ENCODE measurements at regions not wholly inside any gene's neighbourhood (a gene's known extent, or its start where the extent isn't known, plus 50 kb on each side); places are given as distances from the start of the nearest gene placed in this dataset.
A peak's percentile ranks its signal among the peaks of the same experiment; 100 is the strongest.

- no peaks in the 10 kb centered on the region for H3K36me3 Mint-ChIP-seq (ENCODE audit: low read depth)
- peaks cover 15% of the 10 kb centered on the region for H3K4me1 Mint-ChIP-seq (ENCODE audit: low read depth)
- peak overlapping the region; percentile 39 for H3K27ac Mint-ChIP-seq
- H3K27me3 Mint-ChIP-seq (ENCODE audit: low read depth): no peaks in the 10 kb centered on the region
- H3K9me3 Mint-ChIP-seq: no peaks in the 10 kb centered on the region
- DNase-seq (ENCODE audit: low spot score): no peak
- peak overlapping the region; percentile 52 for H3K4me3 Mint-ChIP-seq
Observed at GRCh38 chr12:92987362-92987761, 58.3 kb upstream of the EEA1 start.

DNA sequence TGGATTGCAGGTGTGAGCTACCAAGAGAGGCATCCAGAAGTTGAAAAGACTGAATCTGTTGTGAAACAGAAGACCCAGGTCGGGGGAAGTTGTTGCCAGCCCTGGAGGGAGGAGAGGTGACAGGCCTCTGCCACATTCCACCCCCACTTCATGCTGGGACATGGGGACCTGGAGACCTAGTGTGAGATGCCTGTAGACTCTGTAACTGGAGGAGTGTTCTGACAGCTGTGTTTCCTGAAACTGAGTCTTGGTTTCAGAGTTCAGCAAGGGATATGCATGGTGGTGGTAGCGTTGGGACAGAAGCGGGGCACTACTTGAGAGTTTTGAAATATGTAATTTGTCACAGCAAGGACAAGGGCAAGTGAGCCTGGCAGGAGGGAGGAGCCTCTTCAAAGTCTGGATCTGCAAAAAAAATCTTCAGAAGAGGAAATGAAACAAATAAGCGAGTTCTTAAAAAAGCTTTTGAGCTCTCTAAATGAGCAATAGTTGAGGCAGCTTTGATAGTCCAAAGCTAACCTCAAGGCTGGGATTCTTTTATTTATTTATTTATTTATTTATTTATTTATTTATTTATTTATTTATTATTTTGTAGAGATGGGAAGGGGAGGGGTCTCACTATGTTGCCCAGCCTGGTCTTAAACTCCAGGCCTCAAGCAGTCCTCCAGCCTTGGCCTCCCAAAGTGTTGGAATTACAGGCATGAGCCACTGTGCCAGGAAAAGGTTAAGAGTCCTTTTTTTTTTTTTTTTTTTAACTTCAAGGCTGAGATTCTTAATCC is 58.9 kb upstream of the EEA1 start:
- Mint-ChIP-seq H3K36me3 (ENCODE audit: low read depth) (no peaks in the 10 kb centered on the region), H3K4me1 (ENCODE audit: low read depth) (peaks cover 15% of the 10 kb centered on the region), H3K4me3 (peak overlapping the region; percentile 52), H3K9me3 (no peaks in the 10 kb centered on the region), H3K27ac (peak overlapping the region; percentile 60), H3K27me3 (ENCODE audit: low read depth) (no peaks in the 10 kb centered on the region)
- peak; percentile 68 for DNase-seq (ENCODE audit: low spot score)

- H3K9me3 Mint-ChIP-seq: peaks cover 5% of the 10 kb centered on the region
- no peaks in the 10 kb centered on the region for H3K27me3 Mint-ChIP-seq (ENCODE audit: low read depth)
- H3K36me3 Mint-ChIP-seq (ENCODE audit: low read depth): no peaks in the 10 kb centered on the region
- H3K4me3 Mint-ChIP-seq: no peak overlapping the region
- no peak for DNase-seq (ENCODE audit: low spot score)
- peaks cover 15% of the 10 kb centered on the region for H3K4me1 Mint-ChIP-seq (ENCODE audit: low read depth)
- no peak overlapping the region for H3K27ac Mint-ChIP-seq
Observed at GRCh38 chr12:92988622-92989130, 59.6 kb upstream of the EEA1 start.

GRCh38 chr12:92989715-92990484 is 60.8 kb upstream of the EEA1 start:
- peak; percentile 58 for DNase-seq (ENCODE audit: low spot score)
- Mint-ChIP-seq H3K27ac (peak overlapping the region; percentile 5), H3K4me1 (ENCODE audit: low read depth) (peaks cover 15% of the 10 kb centered on the region), H3K9me3 (peaks cover 5% of the 10 kb centered on the region), H3K4me3 (no peak overlapping the region), H3K36me3 (ENCODE audit: low read depth) (no peaks in the 10 kb centered on the region), H3K27me3 (ENCODE audit: low read depth) (no peaks in the 10 kb centered on the region)

GRCh38 chr12:92991134-92991533 is 62.0 kb upstream of the EEA1 start:
- peaks cover 5% of the 10 kb centered on the region for H3K9me3 Mint-ChIP-seq
- no peaks in the 10 kb centered on the region for H3K27me3 Mint-ChIP-seq (ENCODE audit: low read depth)
- no peak overlapping the region for H3K27ac Mint-ChIP-seq
- H3K4me1 Mint-ChIP-seq (ENCODE audit: low read depth): peaks cover 15% of the 10 kb centered on the region
- H3K4me3 Mint-ChIP-seq: no peak overlapping the region
- DNase-seq (ENCODE audit: low spot score): no peak
- H3K36me3 Mint-ChIP-seq (ENCODE audit: low read depth): no peaks in the 10 kb centered on the region

- peaks cover 15% of the 10 kb centered on the region for H3K4me1 Mint-ChIP-seq (ENCODE audit: low read depth)
- H3K27ac Mint-ChIP-seq: no peak overlapping the region
- H3K4me3 Mint-ChIP-seq: no peak overlapping the region
- no peaks in the 10 kb centered on the region for H3K36me3 Mint-ChIP-seq (ENCODE audit: low read depth)
- H3K27me3 Mint-ChIP-seq (ENCODE audit: low read depth): no peaks in the 10 kb centered on the region
- no peak for DNase-seq (ENCODE audit: low spot score)
- peaks cover 5% of the 10 kb centered on the region for H3K9me3 Mint-ChIP-seq
Observed at GRCh38 chr12:92992041-92992440, 62.9 kb upstream of the EEA1 start.

DNA sequence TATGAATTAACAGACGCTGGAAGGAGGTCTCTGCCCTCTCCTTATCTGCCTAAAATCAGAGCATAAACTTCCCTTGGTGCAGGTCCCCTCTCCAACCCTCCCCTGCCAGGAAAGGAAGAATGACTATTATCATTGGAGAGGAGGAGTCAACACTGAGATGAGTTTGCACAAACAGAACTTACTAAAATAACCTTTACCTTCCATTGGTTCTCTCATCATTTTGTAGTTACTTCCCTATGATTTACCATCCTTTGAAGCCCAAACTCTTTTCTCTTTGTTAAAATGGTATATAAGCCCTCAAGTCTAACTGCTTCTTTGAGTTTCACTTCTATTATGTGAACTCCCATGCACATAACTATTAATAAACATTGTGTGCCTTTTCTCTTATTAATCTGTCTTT is 64.2 kb upstream of the EEA1 start:
- Mint-ChIP-seq H3K4me3 (no peak overlapping the region), H3K36me3 (ENCODE audit: low read depth) (no peaks in the 10 kb centered on the region), H3K27ac (no peak overlapping the region), H3K9me3 (peaks cover 5% of the 10 kb centered on the region), H3K4me1 (ENCODE audit: low read depth) (peaks cover 5% of the 10 kb centered on the region), H3K27me3 (ENCODE audit: low read depth) (no peaks in the 10 kb centered on the region)
- no peak for DNase-seq (ENCODE audit: low spot score)

- no peak overlapping the region for H3K4me3 Mint-ChIP-seq
- H3K4me1 Mint-ChIP-seq (ENCODE audit: low read depth): no peaks in the 10 kb centered on the region
- no peak overlapping the region for H3K27ac Mint-ChIP-seq
- no peaks in the 10 kb centered on the region for H3K36me3 Mint-ChIP-seq (ENCODE audit: low read depth)
- no peaks in the 10 kb centered on the region for H3K27me3 Mint-ChIP-seq (ENCODE audit: low read depth)
- peaks cover 5% of the 10 kb centered on the region for H3K9me3 Mint-ChIP-seq
- DNase-seq (ENCODE audit: low spot score): no peak
Observed at GRCh38 chr12:92995258-92995903, 66.3 kb upstream of the EEA1 start.

DNA sequence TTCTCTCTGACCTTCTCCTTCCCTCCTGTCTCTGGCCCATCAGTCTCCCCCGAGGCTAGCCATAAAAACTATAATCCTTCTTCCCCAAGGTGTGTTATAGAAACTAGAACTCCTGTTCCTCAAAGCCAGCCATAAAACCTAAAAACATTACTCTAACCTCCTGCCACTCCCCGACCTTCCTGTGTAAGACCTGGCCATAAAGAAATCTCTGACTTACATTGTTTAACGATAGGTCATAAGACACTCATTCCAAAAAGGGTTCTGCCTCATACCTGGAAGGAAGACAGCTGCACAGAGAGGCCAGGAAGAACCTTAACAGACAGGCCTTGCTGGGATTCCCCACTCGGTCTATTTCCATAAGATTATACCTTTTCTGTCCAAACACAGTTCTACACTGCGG is 70.9 kb upstream of the EEA1 start:
- H3K4me1 Mint-ChIP-seq (ENCODE audit: low read depth): peaks cover 3% of the 10 kb centered on the region
- no peak overlapping the region for H3K4me3 Mint-ChIP-seq
- no peaks in the 10 kb centered on the region for H3K27me3 Mint-ChIP-seq (ENCODE audit: low read depth)
- DNase-seq (ENCODE audit: low spot score): no peak
- H3K27ac Mint-ChIP-seq: no peak overlapping the region
- H3K9me3 Mint-ChIP-seq: no peaks in the 10 kb centered on the region
- no peaks in the 10 kb centered on the region for H3K36me3 Mint-ChIP-seq (ENCODE audit: low read depth)

DNA sequence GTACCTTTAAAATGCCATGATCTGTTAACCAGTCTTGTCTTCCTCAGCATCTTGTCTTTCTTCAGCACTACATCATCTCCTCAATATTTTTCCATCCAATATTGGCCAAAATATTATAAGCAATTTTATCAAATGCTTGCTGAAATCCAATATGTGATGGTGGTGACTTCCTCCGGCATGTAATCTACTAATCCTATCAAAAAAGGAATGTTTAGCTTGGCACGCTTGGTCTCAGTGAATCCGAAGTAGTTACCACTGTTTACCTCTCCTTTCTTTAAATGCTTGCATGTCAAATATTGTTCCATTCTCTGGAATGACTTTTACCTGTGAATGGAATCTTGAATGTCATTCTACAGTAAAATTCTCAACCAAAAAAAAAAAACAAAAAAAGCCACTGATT is 72.3 kb upstream of the EEA1 start:
- no peak overlapping the region for H3K27ac Mint-ChIP-seq

DNA sequence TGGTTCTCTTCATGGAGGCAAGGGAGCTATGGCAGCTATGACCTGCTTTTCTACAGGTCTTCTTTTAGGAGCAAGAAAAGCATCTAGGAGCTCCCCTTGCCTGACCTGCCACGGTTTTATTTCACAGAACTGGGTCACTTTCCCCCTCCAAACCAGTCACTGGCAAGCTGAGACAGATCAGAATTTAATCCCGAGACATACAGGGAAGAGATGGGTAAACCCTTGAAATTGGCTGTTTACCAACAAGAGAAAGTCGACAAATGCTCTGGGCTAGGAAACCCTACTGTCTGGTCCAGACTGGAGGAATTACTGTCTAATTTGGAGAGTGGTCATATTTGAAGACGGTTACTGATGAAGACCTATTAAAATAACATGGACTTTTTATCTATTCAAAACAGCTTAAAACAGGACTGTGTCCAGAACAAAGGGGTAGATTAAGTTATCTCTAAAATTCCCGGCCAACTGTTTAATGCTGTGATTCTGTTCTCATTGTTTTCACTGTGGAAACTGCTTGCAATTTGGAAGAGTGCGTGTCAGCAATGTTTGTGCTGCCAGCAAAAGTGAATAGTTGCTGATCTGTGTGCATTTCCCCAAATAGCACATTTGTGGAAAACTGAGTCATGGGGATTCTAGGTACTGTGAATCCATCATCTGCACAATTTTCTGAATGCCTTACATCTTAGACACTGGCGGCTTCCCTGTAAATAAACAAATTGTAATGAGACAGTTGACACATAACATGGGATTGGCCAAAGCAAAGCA is 73.4 kb upstream of the EEA1 start:
- peaks cover 3% of the 10 kb centered on the region for H3K4me1 Mint-ChIP-seq (ENCODE audit: low read depth)
- H3K4me3 Mint-ChIP-seq: no peak overlapping the region
- H3K36me3 Mint-ChIP-seq (ENCODE audit: low read depth): no peaks in the 10 kb centered on the region
- DNase-seq (ENCODE audit: low spot score): no peak
- H3K27ac Mint-ChIP-seq: no peak overlapping the region
- peaks cover 2% of the 10 kb centered on the region for H3K27me3 Mint-ChIP-seq (ENCODE audit: low read depth)
- no peaks in the 10 kb centered on the region for H3K9me3 Mint-ChIP-seq

More for the DNA sequence above, 72.3 kb upstream of the EEA1 start:
- DNase-seq (ENCODE audit: low spot score): no peak
- Mint-ChIP-seq H3K9me3 (no peaks in the 10 kb centered on the region), H3K4me3 (no peak overlapping the region), H3K36me3 (ENCODE audit: low read depth) (no peaks in the 10 kb centered on the region), H3K4me1 (ENCODE audit: low read depth) (peaks cover 3% of the 10 kb centered on the region), H3K27me3 (ENCODE audit: low read depth) (no peaks in the 10 kb centered on the region)

GRCh38 chr12:93003531-93004239 is 74.6 kb upstream of the EEA1 start:
- no peak for DNase-seq (ENCODE audit: low spot score)
- peaks cover 2% of the 10 kb centered on the region for H3K27me3 Mint-ChIP-seq (ENCODE audit: low read depth)
- peaks cover 11% of the 10 kb centered on the region for H3K4me1 Mint-ChIP-seq (ENCODE audit: low read depth)
- H3K27ac Mint-ChIP-seq: no peak overlapping the region
- H3K4me3 Mint-ChIP-seq: no peak overlapping the region
- no peaks in the 10 kb centered on the region for H3K9me3 Mint-ChIP-seq
- no peaks in the 10 kb centered on the region for H3K36me3 Mint-ChIP-seq (ENCODE audit: low read depth)

DNA sequence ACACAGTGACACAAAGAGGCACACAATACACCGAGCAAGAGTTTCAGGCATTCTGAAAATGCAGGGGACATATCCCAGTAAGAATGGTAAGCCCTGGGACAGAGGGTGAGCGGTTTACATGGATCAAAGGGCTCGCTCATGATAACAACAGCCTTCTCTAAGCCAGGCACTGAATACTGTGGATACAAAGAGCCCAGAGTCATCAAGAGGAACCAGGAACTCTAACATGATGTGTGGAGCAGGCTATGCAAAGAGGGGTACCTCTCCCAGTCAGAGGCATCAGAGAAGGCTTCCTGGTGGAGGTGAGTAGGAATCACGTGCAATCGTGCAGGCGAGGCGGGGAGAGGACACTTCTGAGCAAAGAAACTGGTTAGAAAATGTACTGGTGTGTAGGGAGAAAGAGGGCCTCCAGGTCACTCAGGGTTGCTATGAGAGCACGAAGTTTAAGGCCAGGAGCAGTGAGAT is 76.9 kb upstream of the EEA1 start:
- Mint-ChIP-seq H3K36me3 (ENCODE audit: low read depth) (no peaks in the 10 kb centered on the region), H3K4me3 (no peak overlapping the region), H3K27me3 (ENCODE audit: low read depth) (peaks cover 4% of the 10 kb centered on the region), H3K9me3 (no peaks in the 10 kb centered on the region), H3K27ac (no peak overlapping the region), H3K4me1 (ENCODE audit: low read depth) (peaks cover 11% of the 10 kb centered on the region)
- DNase-seq (ENCODE audit: low spot score): no peak
